HepG2 (cell line): ENCODE measurements at regions not wholly inside any gene's neighbourhood (a gene's known extent, or its start where the extent isn't known, plus 50 kb on each side); places are given as distances from the start of the nearest gene placed in this dataset.

Source experiments
- ATAC-seq: fragments of 200-7000 bp; cut with Tn5 transposase; 3 replicates; pipeline ENCODE4 v1.9.1; 2020; ENCODE audit warnings: mild to moderate bottlenecking, moderate library complexity
- BruUV-seq: library from RNA; stranded (reverse); fragments of 400-500 nt; replicated peaks from 2 replicates; lab custom pipeline; 2021; lab: Mats Ljungman, UMichigan
- CTCF ChIA-PET: fragments of 300-600 bp; formaldehyde crosslinking; extraction: SDS; loops from one replicate; lab custom pipeline; 2021; ENCODE audit warnings: low total read pairs, inconsistent platforms, low intra/inter-chr PET ratio; lab: Yijun Ruan, JAX
- POLR2A ChIA-PET: fragments of 350-600 bp; sonication (Branson Sonifier 250); formaldehyde crosslinking; loops from one replicate; lab custom pipeline; 2020; ENCODE audit warnings: antibody characterized with exemption, inconsistent platforms; lab: Yijun Ruan, JAX
- DNase-seq: peaks from one replicate; pipeline ENCODE4 v3.0.0-alpha.2; 2015; ENCODE audit warnings: low spot score
- FAIRE-seq: peaks from 3 replicates; lab custom pipeline; 2011; peaks lifted over from hg19 to GRCh38; lab: Jason Lieb, UNC
- H2AFZ ChIP-seq: one replicate; pipeline ENCODE4 v1.6.1; 2011; ENCODE audit warnings: low read length, inconsistent platforms
- H3K27ac ChIP-seq: fragments of 300-600 bp; 3 replicates; pipeline ENCODE4 v1.8.0; 2011; ENCODE audit warnings: mixed run types, mild to moderate bottlenecking, mixed read lengths, low read length, inconsistent platforms; ENCODE audit not compliant: insufficient read depth; ENCODE audit errors: extremely low read length
- H3K27me3 ChIP-seq, 2 experiments: fragments of 200-600 bp in 1 of 2; 2 replicates in 1 of 2; 3 replicates in 1 of 2; pipeline versions ENCODE4 v1.6.0 to v1.8.0; 2011; ENCODE audit warnings: low read length in 2 of 2, mild to moderate bottlenecking in 2 of 2, moderate library complexity in 2 of 2, inconsistent platforms in 1 of 2; ENCODE audit not compliant: insufficient read depth in 2 of 2, control insufficient read depth in 1 of 2
- H3K36me3 ChIP-seq, 2 experiments: fragments of 200-600 bp in 1 of 2; replicated peaks in 1 of 2; 2 replicates in 1 of 2; 3 replicates in 1 of 2; pipeline versions ENCODE4 v1.5.1 to v1.8.0; 2011; ENCODE audit warnings: low read length in 2 of 2, inconsistent platforms in 1 of 2; ENCODE audit not compliant: insufficient read depth in 2 of 2, control insufficient read depth in 1 of 2
- H3K4me1 ChIP-seq: 2 replicates; pipeline ENCODE4 v1.5.1; 2012; ENCODE audit warnings: low read length, inconsistent platforms; ENCODE audit not compliant: insufficient read depth
- H3K4me2 ChIP-seq: 2 replicates; pipeline ENCODE4 v1.6.0; 2011; ENCODE audit warnings: low read depth, low read length, inconsistent platforms
- H3K4me3 ChIP-seq, 3 experiments: fragments of 200-600 bp in 1 of 3; sonication (generic), shearing (Covaris generic) in 1 of 3; replicated peaks in 1 of 3; 2 replicates each; pipeline ENCODE4 v1.5.1; 2011 to 2016; ENCODE audit warnings: low read length in 3 of 3, inconsistent platforms in 2 of 3, low read depth in 2 of 3, mild to moderate bottlenecking in 2 of 3, control low read depth in 1 of 3, mixed read lengths in 1 of 3; ENCODE audit not compliant: insufficient read depth in 1 of 3
- H3K79me2 ChIP-seq: one replicate; pipeline ENCODE4 v1.6.1; 2011; ENCODE audit warnings: low read length, inconsistent platforms; ENCODE audit not compliant: insufficient read depth
- H3K9ac ChIP-seq: 2 replicates; pipeline ENCODE4 v1.6.0; 2011; ENCODE audit warnings: mild to moderate bottlenecking, low read depth, low read length, inconsistent platforms; ENCODE audit not compliant: insufficient read depth
- H3K9me3 ChIP-seq: 2 replicates; pipeline ENCODE4 v1.5.1; 2012; ENCODE audit warnings: mild to moderate bottlenecking, low read length
- H4K20me1 ChIP-seq: 2 replicates; pipeline ENCODE4 v1.6.0; 2011; ENCODE audit warnings: inconsistent platforms, mild to moderate bottlenecking, low read length, moderate library complexity; ENCODE audit not compliant: insufficient read depth
- DMAP1 ChIP-seq: IDR thresholded peaks from 2 replicates; pipeline ENCODE4 v1.6.1; 2016
- GATAD2A ChIP-seq: IDR thresholded peaks from 2 replicates; pipeline ENCODE4 v1.6.1; 2016
- GFI1 ChIP-seq: sonication (generic); formaldehyde crosslinking; IDR thresholded peaks from 2 replicates; pipeline ENCODE4 v1.5.0; 2020; ENCODE audit warnings: missing genetic modification reagents, mild to moderate bottlenecking, borderline replicate concordance
- HNRNPL ChIP-seq: fragments of 200-400 bp; formaldehyde crosslinking; IDR thresholded peaks from 2 replicates; pipeline ENCODE4 v1.6.1; 2017; ENCODE audit warnings: mild to moderate bottlenecking, low read depth, low read length
- MAFK ChIP-seq, 2 experiments: IDR thresholded peaks in 1 of 2; conservative IDR thresholded peaks in 1 of 2; 2 replicates each; pipeline ENCODE4 v1.6.1; 2011; ENCODE audit warnings: improper control_type of control experiment in 2 of 2, low read length in 2 of 2
- ONECUT2 ChIP-seq: sonication (generic); formaldehyde crosslinking; IDR thresholded peaks from 2 replicates; pipeline ENCODE4 v1.4.0; 2020; ENCODE audit warnings: missing genetic modification reagents
- PHF8 ChIP-seq: sonication (generic); formaldehyde crosslinking; IDR thresholded peaks from 2 replicates; pipeline ENCODE4 v1.5.0; 2020; ENCODE audit warnings: missing genetic modification reagents
- PITX1 ChIP-seq: sonication (generic); formaldehyde crosslinking; IDR thresholded peaks from 2 replicates; pipeline ENCODE4 v1.5.1; 2020; ENCODE audit warnings: mild to moderate bottlenecking, missing genetic modification reagents
- SP140L ChIP-seq: sonication (generic); formaldehyde crosslinking; IDR thresholded peaks from 2 replicates; pipeline ENCODE4 v1.4.0; 2020; ENCODE audit warnings: missing genetic modification reagents, borderline replicate concordance
- ZC3H4 ChIP-seq: sonication (generic); formaldehyde crosslinking; IDR thresholded peaks from 2 replicates; pipeline ENCODE4 v1.4.0; 2020; ENCODE audit warnings: missing genetic modification reagents, borderline replicate concordance
- ZNF235 ChIP-seq: sonication (generic); formaldehyde crosslinking; IDR thresholded peaks from 2 replicates; pipeline ENCODE4 v1.8.1; 2023; ENCODE audit warnings: mild to moderate bottlenecking, missing genetic modification reagents, borderline replicate concordance
- ZNF3 ChIP-seq: IDR thresholded peaks from 2 replicates; pipeline ENCODE4 v1.7.0; 2017; ENCODE audit warnings: inconsistent platforms
- ZNF484 ChIP-seq: sonication (generic); formaldehyde crosslinking; IDR thresholded peaks from 2 replicates; pipeline ENCODE4 v1.5.1; 2020; ENCODE audit warnings: mild to moderate bottlenecking, low read depth, missing genetic modification reagents, borderline replicate concordance
- ZNF737 ChIP-seq: sonication (generic); formaldehyde crosslinking; IDR thresholded peaks from 2 replicates; pipeline ENCODE4 v1.5.0; 2020; ENCODE audit warnings: missing genetic modification reagents, mild to moderate bottlenecking, borderline replicate concordance
- ZNF850 ChIP-seq: sonication (generic); formaldehyde crosslinking; conservative IDR thresholded peaks from 2 replicates; pipeline ENCODE4 v1.9.0; 2021; ENCODE audit warnings: mild to moderate bottlenecking, missing genetic modification reagents
- WGBS: methylation state at CpG from one replicate; pipeline ENCODE4 v1.1.6; 2017; ENCODE audit warnings: low lambda C conversion rate; 5-methylcytosine and 5-hydroxymethylcytosine counted together
- in situ Hi-C: cut with HindIII; loops from 2 replicates; pipeline ENCODE4 v1.10.0; 2017; ENCODE audit warnings: low pct_unique_long_range_greater_than_20kb; ENCODE audit not compliant: extremely low pct_ligation_motif_present
- intact Hi-C: fragments of 100-400 bp; cut with micrococcal nuclease; formaldehyde crosslinking; loops from one replicate; pipeline ENCODE4 v1.10.0; 2022; ENCODE audit not compliant: unreplicated experiment
- TF ChIP-seq, protein P1 (sequence below): sonication (generic); formaldehyde crosslinking; IDR thresholded peaks from 2 replicates; pipeline ENCODE4 v1.8.0; 2022; ENCODE audit warnings: mild to moderate bottlenecking, missing genetic modification reagents, borderline replicate concordance

DNA sequence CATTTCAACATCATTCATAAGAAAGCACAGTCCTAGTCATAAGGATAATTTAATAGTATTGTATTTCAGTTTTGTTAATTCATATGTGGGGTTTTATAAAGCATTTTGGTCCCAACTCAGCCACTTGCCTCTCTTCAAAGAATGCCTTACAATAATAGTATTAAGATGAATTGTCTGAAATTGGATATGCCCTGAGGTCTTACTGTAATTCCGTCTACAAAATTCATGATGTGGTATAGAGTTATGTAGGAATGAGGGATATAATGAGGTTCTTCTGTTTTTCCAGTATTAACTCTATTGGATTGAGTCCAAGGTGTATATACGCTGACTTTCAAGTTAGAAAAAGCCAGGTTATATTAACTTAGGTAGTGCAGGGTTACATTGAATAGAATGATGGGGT is 177.0 kb downstream of the GOLIM4 start:
- H2AFZ ChIP-seq: no peak overlapping the region
- BruUV-seq: no TSS peak
- in situ Hi-C loops: no loop called here
- TF ChIP-seq ZNF3 (no peak), PHF8 (CRISPR knock-in tag) (no peak), MAFK (conservative IDR thresholded peaks at IDR 0.05 in 1 of 2, IDR thresholded peaks at IDR 0.05 in 1 of 2; ENCODE audit: low read length in 2 of 2) (no peak), ZC3H4 (CRISPR knock-in tag) (no peak), ZNF737 (CRISPR knock-in tag) (no peak), ZNF484 (CRISPR knock-in tag) (no peak), ZNF235 (CRISPR knock-in tag) (no peak), HNRNPL (no peak)
- TF ChIP-seq, all 625 proteins: peak for 0
- ATAC-seq (no peak), DNase-seq (no peak), FAIRE-seq (no peak)
- intact Hi-C loops: no loop called here
- no peak overlapping the region for H3K4me3 ChIP-seq
- no peaks in the 10 kb centered on the region for H3K36me3 ChIP-seq
- no peaks in the 10 kb centered on the region for H3K4me1 ChIP-seq
- no peaks in the 10 kb centered on the region for H3K9me3 ChIP-seq
- no peaks in the 10 kb centered on the region for H4K20me1 ChIP-seq
- H3K4me2 ChIP-seq: no peak overlapping the region
- ChIA-PET CTCF (no interaction called here), POLR2A (no interaction called here)
- H3K79me2 ChIP-seq: no peaks in the 10 kb centered on the region
- 1% methylated on average over 2 of the region's 2 CpGs for WGBS
- H3K27me3 ChIP-seq: no peaks in the 10 kb centered on the region
- H3K27ac ChIP-seq: no peak overlapping the region
- H3K9ac ChIP-seq: no peak overlapping the region

DNA sequence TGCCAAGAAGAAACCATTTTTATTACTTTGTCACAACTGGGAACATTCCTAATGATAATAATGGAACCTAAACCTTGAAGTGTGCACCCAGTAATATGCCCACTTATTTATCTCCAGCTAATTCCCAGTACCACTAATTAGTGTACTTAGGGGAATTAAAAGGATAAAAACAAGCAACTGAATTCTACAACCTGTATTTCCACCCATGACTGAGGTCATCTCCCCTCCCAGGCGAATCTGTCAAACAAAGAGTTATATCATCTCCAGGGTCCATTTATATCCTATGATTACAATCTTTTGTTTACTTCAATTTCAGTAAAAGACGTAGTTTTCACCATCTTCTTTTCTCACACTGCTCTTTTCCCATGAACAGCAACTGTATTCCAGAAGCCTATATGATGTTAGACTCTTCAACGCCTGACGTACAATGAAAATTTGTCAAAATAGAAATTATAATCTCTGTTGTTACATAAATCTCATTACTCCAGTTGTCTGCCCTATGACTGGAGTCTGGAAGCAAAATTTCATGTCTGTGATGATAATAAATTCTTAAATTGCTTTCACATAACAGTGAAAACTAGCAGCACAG is 177.6 kb downstream of the GOLIM4 start:
- no peak for FAIRE-seq
- H4K20me1 ChIP-seq: no peaks in the 10 kb centered on the region
- intact Hi-C loops: no loop called here
- no peaks in the 10 kb centered on the region for H3K9me3 ChIP-seq
- H3K4me1 ChIP-seq: no peaks in the 10 kb centered on the region
- in situ Hi-C loops: no loop called here
- H3K27me3 ChIP-seq: no peaks in the 10 kb centered on the region
- no peaks in the 10 kb centered on the region for H3K36me3 ChIP-seq
- H3K4me2 ChIP-seq: no peak overlapping the region
- H3K27ac ChIP-seq: no peak overlapping the region
- 45% methylated on average over 4 of the region's 4 CpGs for WGBS
- no peak for DNase-seq
- no peak overlapping the region for H3K4me3 ChIP-seq
- ChIA-PET CTCF (no interaction called here), POLR2A (no interaction called here)
- no peak overlapping the region for H3K9ac ChIP-seq
- ATAC-seq: no peak
- TF ChIP-seq ZNF850 (CRISPR knock-in tag) (no peak), SP140L (CRISPR knock-in tag) (no peak), PITX1 (no peak), GFI1 (CRISPR knock-in tag) (no peak), GATAD2A (CRISPR knock-in tag) (no peak), DMAP1 (CRISPR knock-in tag) (no peak), ONECUT2 (CRISPR knock-in tag) (no peak)
- TF ChIP-seq, protein P1, sequence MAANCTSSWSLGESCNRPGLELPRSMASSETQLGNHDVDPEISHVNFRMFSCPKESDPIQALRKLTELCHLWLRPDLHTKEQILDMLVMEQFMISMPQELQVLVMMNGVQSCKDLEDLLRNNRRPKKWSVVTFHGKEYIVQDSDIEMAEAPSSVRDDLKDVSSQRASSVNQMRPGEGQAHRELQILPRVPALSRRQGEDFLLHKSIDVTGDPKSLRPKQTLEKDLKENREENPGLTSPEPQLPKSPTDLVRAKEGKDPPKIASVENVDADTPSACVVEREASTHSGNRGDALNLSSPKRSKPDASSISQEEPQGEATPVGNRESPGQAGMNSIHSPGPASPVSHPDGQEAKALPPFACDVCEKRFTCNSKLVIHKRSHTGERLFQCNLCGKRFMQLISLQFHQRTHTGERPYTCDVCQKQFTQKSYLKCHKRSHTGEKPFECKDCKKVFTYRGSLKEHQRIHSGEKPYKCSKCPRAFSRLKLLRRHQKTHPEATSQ: no peak
- H3K79me2 ChIP-seq: no peaks in the 10 kb centered on the region
- no peak overlapping the region for H2AFZ ChIP-seq
- no TSS peak for BruUV-seq
